Gastroesophageal sphincter (tissue), 2 donors: ENCODE measurements at regions not wholly inside any gene's neighbourhood (a gene's known extent, or its start where the extent isn't known, plus 50 kb on each side); places are given as distances from the start of the nearest gene placed in this dataset.

Source experiments
- EP300 ChIP-seq: sonication (generic); formaldehyde crosslinking; IDR thresholded peaks from one replicate; pipeline ENCODE4 v1.6.1; 2017; ENCODE audit warnings: antibody characterized with exemption, mild to moderate bottlenecking
- POLR2AphosphoS5 ChIP-seq: sonication (generic); formaldehyde crosslinking; IDR thresholded peaks from one replicate; pipeline ENCODE4 v1.6.1; 2017; ENCODE audit warnings: antibody characterized with exemption

DNA sequence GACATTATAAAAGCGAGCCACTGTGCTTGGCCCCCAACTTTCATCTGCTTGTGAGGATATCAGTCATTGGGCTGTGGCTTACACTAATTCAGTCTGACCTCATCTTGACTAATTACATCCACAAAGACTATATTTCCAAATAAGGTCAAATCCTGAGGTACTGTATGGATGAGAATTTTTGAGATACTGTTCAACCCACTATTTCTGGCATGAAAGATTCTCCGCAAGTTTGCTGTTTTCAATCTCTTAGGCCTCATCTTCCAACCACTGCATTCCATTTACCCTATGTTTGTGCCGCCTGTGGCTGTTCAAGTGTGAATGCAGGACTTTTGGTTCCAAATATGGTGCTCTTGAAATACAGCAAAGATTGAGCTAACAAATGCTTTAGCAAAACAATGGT, 400.9 kb upstream of the SGCD start:
- no peak for TF ChIP-seq POLR2AphosphoS5
- no peak for TF ChIP-seq EP300
